GM23338 (cell line): ENCODE measurements at regions not wholly inside any gene's neighbourhood (a gene's known extent, or its start where the extent isn't known, plus 50 kb on each side); places are given as distances from the start of the nearest gene placed in this dataset.

Experiments used
- ATAC-seq: fragments of 200-7000 bp; cut with Tn5 transposase; 3 replicates; pipeline ENCODE4 v1.9.1; 2020
- DNase-seq: peaks from one replicate; pipeline ENCODE4 v3.0.0-alpha.2; 2015; ENCODE audit warnings: low spot score
- H2AFZ ChIP-seq: fragments of 200-600 bp; sonication (generic); 2 replicates; pipeline ENCODE4 v1.8.0; 2016; ENCODE audit warnings: antibody characterized with exemption, mild to moderate bottlenecking, moderate library complexity
- H3F3A ChIP-seq: fragments of 200-600 bp; sonication (generic); replicated peaks from 2 replicates; pipeline ENCODE4 v1.8.0; 2017; ENCODE audit warnings: antibody characterized with exemption, mixed run types, low read depth
- H3K27ac ChIP-seq: fragments of 200-600 bp; sonication (generic); 2 replicates; pipeline ENCODE4 v1.6.1; 2016; ENCODE audit warnings: low read depth
- H3K27me3 ChIP-seq: fragments of 200-600 bp; sonication (generic); 2 replicates; pipeline ENCODE4 v1.8.0; 2016; ENCODE audit warnings: mild to moderate bottlenecking, mixed run types, moderate library complexity; ENCODE audit not compliant: insufficient read depth
- H3K36me3 ChIP-seq: fragments of 200-600 bp; sonication (generic); 2 replicates; pipeline ENCODE4 v1.8.0; 2016; ENCODE audit warnings: mild to moderate bottlenecking; ENCODE audit not compliant: insufficient read depth
- H3K4me1 ChIP-seq: fragments of 200-600 bp; sonication (generic); 2 replicates; pipeline ENCODE4 v1.8.0; 2016; ENCODE audit warnings: mild to moderate bottlenecking, moderate library complexity; ENCODE audit not compliant: insufficient read depth
- H3K4me2 ChIP-seq: fragments of 200-600 bp; sonication (generic); 2 replicates; pipeline ENCODE4 v1.7.1; 2017; ENCODE audit warnings: mixed run types
- H3K4me3 ChIP-seq: fragments of 200-600 bp; sonication (generic); 2 replicates; pipeline ENCODE4 v1.6.1; 2016; ENCODE audit warnings: mixed run types
- H3K79me2 ChIP-seq: fragments of 200-600 bp; sonication (generic); replicated peaks from 2 replicates; pipeline ENCODE4 v1.8.0; 2017; ENCODE audit warnings: mild to moderate bottlenecking; ENCODE audit not compliant: insufficient read depth
- H3K9me2 ChIP-seq: fragments of 200-600 bp; sonication (generic); 2 replicates; pipeline ENCODE4 v1.8.0; 2017; ENCODE audit not compliant: insufficient read depth
- H4K20me1 ChIP-seq: fragments of 200-600 bp; sonication (generic); replicated peaks from 2 replicates; pipeline ENCODE4 v1.8.0; 2017; ENCODE audit warnings: mild to moderate bottlenecking; ENCODE audit not compliant: insufficient read depth
- H3K27ac Mint-ChIP-seq: 2 replicates; pipeline ENCODE4 v1.8.0; 2020; ENCODE audit warnings: inconsistent platforms, mild to moderate bottlenecking, moderate library complexity, mixed read lengths
- H3K27me3 Mint-ChIP-seq: 3 replicates; pipeline ENCODE4 v1.8.0; 2022; ENCODE audit warnings: low read depth, mild to moderate bottlenecking, moderate library complexity, mixed read lengths, inconsistent platforms; ENCODE audit not compliant: insufficient read depth, poor library complexity
- H3K36me3 Mint-ChIP-seq: 3 replicates; pipeline ENCODE4 v1.8.0; 2021; ENCODE audit warnings: low read depth, mild to moderate bottlenecking, inconsistent platforms, moderate library complexity, mixed read lengths
- H3K4me1 Mint-ChIP-seq: 3 replicates; pipeline ENCODE4 v1.8.0; 2020; ENCODE audit warnings: mild to moderate bottlenecking, inconsistent platforms, mixed read lengths
- H3K4me3 Mint-ChIP-seq: 3 replicates; pipeline ENCODE4 v1.8.0; 2021; ENCODE audit warnings: moderate library complexity, mild to moderate bottlenecking, inconsistent platforms, mixed read lengths
- H3K9me3 Mint-ChIP-seq: 3 replicates; pipeline ENCODE4 v1.8.0; 2020; ENCODE audit warnings: moderate library complexity, mild to moderate bottlenecking, inconsistent platforms, mixed read lengths
- CREB1 ChIP-seq: fragments of 250-450 bp; sonication (Bioruptor Pico); IDR thresholded peaks from 2 replicates; pipeline ENCODE4 v1.5.0; 2020; ENCODE audit warnings: low read depth, mild to moderate bottlenecking, moderate library complexity
- EZH2 ChIP-seq: fragments of 200-600 bp; sonication (generic); IDR thresholded peaks from one replicate; pipeline ENCODE4 v1.8.0; 2017; ENCODE audit warnings: antibody characterized with exemption, mild to moderate bottlenecking, low read depth; ENCODE audit not compliant: unreplicated experiment
- EZH2phosphoT487 ChIP-seq: fragments of 200-600 bp; sonication (generic); IDR thresholded peaks from one replicate; pipeline ENCODE4 v1.8.1; 2018; ENCODE audit warnings: antibody characterized with exemption; ENCODE audit not compliant: unreplicated experiment
- JUNB ChIP-seq: IDR thresholded peaks from one replicate; pipeline ENCODE4 v1.6.1; 2016; ENCODE audit warnings: antibody characterized with exemption; ENCODE audit not compliant: unreplicated experiment
- NANOG ChIP-seq: IDR thresholded peaks from 2 replicates; pipeline ENCODE4 v1.6.1; 2016; ENCODE audit warnings: antibody characterized with exemption, borderline replicate concordance
- POLR2AphosphoS5 ChIP-seq: IDR thresholded peaks from 2 replicates; pipeline ENCODE4 v1.6.1; 2016; ENCODE audit warnings: antibody characterized with exemption, low read depth
- STAT1 ChIP-seq: IDR thresholded peaks from one replicate; pipeline ENCODE4 v1.6.1; 2016; ENCODE audit warnings: antibody characterized with exemption; ENCODE audit not compliant: unreplicated experiment
- ZNF114 ChIP-seq: fragments of 250-450 bp; sonication (Bioruptor Pico); IDR thresholded peaks from 2 replicates; pipeline ENCODE4 v1.5.0; 2020; ENCODE audit warnings: mild to moderate bottlenecking, moderate library complexity
- ZNF331 ChIP-seq: fragments of 250-450 bp; sonication (Bioruptor Pico); IDR thresholded peaks from 2 replicates; pipeline ENCODE4 v1.5.0; 2020; ENCODE audit warnings: low read depth, mild to moderate bottlenecking, moderate library complexity
- TF ChIP-seq, protein P1 (sequence below): IDR thresholded peaks from 2 replicates; pipeline ENCODE4 v1.6.1; 2016; ENCODE audit warnings: antibody characterized with exemption
- TF ChIP-seq, protein P2 (sequence below): fragments of 250-450 bp; sonication (Bioruptor Pico); IDR thresholded peaks from 2 replicates; pipeline ENCODE4 v1.5.0; 2020; ENCODE audit warnings: mild to moderate bottlenecking, moderate library complexity
- TF ChIP-seq, protein P3 (sequence below): IDR thresholded peaks from one replicate; pipeline ENCODE4 v1.6.1; 2018; ENCODE audit warnings: antibody characterized with exemption; ENCODE audit not compliant: unreplicated experiment
- TF ChIP-seq, protein P4 (sequence below), 2 experiments: fragments of 200-600 bp in 1 of 2; sonication (generic) in 1 of 2; conservative IDR thresholded peaks; 2 replicates each; pipeline versions ENCODE4 v1.5.1 to v1.6.1; 2016 to 2017; ENCODE audit warnings: antibody characterized with exemption in 2 of 2, low read depth in 2 of 2, mild to moderate bottlenecking in 2 of 2, moderate library complexity in 1 of 2

DNA sequence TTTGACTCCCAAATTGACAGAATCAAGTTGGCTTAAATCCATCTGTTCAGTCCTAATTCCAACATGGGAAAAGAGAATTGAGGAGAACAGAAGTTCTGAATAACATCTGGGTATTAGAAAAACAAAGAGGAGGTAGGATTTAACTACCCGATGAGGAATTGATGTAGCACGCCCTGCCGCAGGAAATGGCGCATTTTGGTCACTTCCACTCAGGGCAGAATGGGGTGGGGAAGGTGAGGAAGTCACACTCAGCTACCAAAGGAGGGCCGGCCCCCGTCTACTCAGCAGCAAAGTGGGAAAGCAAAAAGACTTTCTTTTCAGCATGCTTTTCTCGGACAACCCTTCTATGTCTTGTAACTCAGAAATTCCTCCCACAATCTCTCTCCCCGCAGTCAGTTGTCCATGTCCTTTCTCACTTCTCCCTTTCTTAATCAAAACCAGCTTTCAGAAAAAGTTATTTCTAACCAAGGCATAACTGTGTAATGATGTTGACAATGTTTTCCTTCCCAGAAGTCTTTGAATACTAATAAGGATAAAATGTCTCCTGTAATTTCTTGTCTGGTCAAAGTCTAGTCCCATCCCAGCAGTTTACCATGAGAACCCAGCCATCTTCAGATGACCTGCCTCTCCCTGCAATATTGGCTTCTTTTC, 60.5 kb upstream of the SIPA1L2 start:
- no peak overlapping the region for H2AFZ ChIP-seq
- ATAC-seq = no peak
- H3K36me3 Mint-ChIP-seq = no peaks in the 10 kb centered on the region
- H3K79me2 ChIP-seq = no peaks in the 10 kb centered on the region
- H3K4me3 ChIP-seq = no peak overlapping the region
- no peaks in the 10 kb centered on the region for H3F3A ChIP-seq
- no peaks in the 10 kb centered on the region for H4K20me1 ChIP-seq
- no peaks in the 10 kb centered on the region for H3K36me3 ChIP-seq
- no peaks in the 10 kb centered on the region for H3K4me1 ChIP-seq
- H3K9me3 Mint-ChIP-seq = no peaks in the 10 kb centered on the region
- H3K27me3 ChIP-seq = no peaks in the 10 kb centered on the region
- no peaks in the 10 kb centered on the region for H3K4me1 Mint-ChIP-seq
- no peak for DNase-seq
- peaks cover 4% of the 10 kb centered on the region for H3K27me3 Mint-ChIP-seq
- H3K9me2 ChIP-seq = 0 out of 2 replicates have a peak, but pooled peaks cover 4% of the 10 kb centered on the region
- H3K4me2 ChIP-seq = no peak overlapping the region
- TF ChIP-seq POLR2AphosphoS5 (no peak), ZNF331 (CRISPR knock-in tag) (no peak), NANOG (no peak), JUNB (no peak), CREB1 (CRISPR knock-in tag) (no peak), EZH2phosphoT487 (no peak), STAT1 (no peak), EZH2 (no peak), ZNF114 (CRISPR knock-in tag) (no peak)
- TF ChIP-seq, protein P1, sequence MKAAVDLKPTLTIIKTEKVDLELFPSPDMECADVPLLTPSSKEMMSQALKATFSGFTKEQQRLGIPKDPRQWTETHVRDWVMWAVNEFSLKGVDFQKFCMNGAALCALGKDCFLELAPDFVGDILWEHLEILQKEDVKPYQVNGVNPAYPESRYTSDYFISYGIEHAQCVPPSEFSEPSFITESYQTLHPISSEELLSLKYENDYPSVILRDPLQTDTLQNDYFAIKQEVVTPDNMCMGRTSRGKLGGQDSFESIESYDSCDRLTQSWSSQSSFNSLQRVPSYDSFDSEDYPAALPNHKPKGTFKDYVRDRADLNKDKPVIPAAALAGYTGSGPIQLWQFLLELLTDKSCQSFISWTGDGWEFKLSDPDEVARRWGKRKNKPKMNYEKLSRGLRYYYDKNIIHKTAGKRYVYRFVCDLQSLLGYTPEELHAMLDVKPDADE = no peak
- TF ChIP-seq, protein P2, sequence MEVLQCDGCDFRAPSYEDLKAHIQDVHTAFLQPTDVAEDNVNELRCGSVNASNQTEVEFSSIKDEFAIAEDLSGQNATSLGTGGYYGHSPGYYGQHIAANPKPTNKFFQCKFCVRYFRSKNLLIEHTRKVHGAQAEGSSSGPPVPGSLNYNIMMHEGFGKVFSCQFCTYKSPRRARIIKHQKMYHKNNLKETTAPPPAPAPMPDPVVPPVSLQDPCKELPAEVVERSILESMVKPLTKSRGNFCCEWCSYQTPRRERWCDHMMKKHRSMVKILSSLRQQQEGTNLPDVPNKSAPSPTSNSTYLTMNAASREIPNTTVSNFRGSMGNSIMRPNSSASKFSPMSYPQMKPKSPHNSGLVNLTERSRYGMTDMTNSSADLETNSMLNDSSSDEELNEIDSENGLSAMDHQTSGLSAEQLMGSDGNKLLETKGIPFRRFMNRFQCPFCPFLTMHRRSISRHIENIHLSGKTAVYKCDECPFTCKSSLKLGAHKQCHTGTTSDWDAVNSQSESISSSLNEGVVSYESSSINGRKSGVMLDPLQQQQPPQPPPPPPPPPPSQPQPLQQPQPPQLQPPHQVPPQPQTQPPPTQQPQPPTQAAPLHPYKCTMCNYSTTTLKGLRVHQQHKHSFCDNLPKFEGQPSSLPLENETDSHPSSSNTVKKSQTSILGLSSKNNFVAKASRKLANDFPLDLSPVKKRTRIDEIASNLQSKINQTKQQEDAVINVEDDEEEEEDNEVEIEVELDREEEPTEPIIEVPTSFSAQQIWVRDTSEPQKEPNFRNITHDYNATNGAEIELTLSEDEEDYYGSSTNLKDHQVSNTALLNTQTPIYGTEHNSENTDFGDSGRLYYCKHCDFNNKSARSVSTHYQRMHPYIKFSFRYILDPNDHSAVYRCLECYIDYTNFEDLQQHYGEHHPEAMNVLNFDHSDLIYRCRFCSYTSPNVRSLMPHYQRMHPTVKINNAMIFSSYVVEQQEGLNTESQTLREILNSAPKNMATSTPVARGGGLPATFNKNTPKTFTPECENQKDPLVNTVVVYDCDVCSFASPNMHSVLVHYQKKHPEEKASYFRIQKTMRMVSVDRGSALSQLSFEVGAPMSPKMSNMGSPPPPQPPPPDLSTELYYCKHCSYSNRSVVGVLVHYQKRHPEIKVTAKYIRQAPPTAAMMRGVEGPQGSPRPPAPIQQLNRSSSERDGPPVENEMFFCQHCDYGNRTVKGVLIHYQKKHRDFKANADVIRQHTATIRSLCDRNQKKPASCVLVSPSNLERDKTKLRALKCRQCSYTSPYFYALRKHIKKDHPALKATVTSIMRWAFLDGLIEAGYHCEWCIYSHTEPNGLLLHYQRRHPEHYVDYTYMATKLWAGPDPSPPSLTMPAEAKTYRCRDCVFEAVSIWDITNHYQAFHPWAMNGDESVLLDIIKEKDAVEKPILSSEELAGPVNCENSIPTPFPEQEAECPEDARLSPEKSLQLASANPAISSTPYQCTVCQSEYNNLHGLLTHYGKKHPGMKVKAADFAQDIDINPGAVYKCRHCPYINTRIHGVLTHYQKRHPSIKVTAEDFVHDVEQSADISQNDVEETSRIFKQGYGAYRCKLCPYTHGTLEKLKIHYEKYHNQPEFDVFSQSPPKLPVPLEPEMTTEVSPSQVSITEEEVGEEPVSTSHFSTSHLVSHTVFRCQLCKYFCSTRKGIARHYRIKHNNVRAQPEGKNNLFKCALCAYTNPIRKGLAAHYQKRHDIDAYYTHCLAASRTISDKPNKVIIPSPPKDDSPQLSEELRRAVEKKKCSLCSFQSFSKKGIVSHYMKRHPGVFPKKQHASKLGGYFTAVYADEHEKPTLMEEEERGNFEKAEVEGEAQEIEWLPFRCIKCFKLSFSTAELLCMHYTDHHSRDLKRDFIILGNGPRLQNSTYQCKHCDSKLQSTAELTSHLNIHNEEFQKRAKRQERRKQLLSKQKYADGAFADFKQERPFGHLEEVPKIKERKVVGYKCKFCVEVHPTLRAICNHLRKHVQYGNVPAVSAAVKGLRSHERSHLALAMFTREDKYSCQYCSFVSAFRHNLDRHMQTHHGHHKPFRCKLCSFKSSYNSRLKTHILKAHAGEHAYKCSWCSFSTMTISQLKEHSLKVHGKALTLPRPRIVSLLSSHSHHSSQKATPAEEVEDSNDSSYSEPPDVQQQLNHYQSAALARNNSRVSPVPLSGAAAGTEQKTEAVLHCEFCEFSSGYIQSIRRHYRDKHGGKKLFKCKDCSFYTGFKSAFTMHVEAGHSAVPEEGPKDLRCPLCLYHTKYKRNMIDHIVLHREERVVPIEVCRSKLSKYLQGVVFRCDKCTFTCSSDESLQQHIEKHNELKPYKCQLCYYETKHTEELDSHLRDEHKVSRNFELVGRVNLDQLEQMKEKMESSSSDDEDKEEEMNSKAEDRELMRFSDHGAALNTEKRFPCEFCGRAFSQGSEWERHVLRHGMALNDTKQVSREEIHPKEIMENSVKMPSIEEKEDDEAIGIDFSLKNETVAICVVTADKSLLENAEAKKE = no peak
- TF ChIP-seq, protein P3, sequence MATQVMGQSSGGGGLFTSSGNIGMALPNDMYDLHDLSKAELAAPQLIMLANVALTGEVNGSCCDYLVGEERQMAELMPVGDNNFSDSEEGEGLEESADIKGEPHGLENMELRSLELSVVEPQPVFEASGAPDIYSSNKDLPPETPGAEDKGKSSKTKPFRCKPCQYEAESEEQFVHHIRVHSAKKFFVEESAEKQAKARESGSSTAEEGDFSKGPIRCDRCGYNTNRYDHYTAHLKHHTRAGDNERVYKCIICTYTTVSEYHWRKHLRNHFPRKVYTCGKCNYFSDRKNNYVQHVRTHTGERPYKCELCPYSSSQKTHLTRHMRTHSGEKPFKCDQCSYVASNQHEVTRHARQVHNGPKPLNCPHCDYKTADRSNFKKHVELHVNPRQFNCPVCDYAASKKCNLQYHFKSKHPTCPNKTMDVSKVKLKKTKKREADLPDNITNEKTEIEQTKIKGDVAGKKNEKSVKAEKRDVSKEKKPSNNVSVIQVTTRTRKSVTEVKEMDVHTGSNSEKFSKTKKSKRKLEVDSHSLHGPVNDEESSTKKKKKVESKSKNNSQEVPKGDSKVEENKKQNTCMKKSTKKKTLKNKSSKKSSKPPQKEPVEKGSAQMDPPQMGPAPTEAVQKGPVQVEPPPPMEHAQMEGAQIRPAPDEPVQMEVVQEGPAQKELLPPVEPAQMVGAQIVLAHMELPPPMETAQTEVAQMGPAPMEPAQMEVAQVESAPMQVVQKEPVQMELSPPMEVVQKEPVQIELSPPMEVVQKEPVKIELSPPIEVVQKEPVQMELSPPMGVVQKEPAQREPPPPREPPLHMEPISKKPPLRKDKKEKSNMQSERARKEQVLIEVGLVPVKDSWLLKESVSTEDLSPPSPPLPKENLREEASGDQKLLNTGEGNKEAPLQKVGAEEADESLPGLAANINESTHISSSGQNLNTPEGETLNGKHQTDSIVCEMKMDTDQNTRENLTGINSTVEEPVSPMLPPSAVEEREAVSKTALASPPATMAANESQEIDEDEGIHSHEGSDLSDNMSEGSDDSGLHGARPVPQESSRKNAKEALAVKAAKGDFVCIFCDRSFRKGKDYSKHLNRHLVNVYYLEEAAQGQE = no peak
- TF ChIP-seq, protein P4, sequence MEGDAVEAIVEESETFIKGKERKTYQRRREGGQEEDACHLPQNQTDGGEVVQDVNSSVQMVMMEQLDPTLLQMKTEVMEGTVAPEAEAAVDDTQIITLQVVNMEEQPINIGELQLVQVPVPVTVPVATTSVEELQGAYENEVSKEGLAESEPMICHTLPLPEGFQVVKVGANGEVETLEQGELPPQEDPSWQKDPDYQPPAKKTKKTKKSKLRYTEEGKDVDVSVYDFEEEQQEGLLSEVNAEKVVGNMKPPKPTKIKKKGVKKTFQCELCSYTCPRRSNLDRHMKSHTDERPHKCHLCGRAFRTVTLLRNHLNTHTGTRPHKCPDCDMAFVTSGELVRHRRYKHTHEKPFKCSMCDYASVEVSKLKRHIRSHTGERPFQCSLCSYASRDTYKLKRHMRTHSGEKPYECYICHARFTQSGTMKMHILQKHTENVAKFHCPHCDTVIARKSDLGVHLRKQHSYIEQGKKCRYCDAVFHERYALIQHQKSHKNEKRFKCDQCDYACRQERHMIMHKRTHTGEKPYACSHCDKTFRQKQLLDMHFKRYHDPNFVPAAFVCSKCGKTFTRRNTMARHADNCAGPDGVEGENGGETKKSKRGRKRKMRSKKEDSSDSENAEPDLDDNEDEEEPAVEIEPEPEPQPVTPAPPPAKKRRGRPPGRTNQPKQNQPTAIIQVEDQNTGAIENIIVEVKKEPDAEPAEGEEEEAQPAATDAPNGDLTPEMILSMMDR (conservative IDR thresholded peaks at IDR 0.05; ENCODE audit: low read depth in 2 of 2) = no peak
- H3K4me3 Mint-ChIP-seq = no peak overlapping the region
- no peak overlapping the region for H3K27ac ChIP-seq
- no peak overlapping the region for H3K27ac Mint-ChIP-seq
